Urothelium cell line (cell line): ENCODE measurements at regions not wholly inside any gene's neighbourhood (a gene's known extent, or its start where the extent isn't known, plus 50 kb on each side); places are given as distances from the start of the nearest gene placed in this dataset.

Source experiments
- DNase-seq: peaks from one replicate; pipeline ENCODE4 v3.0.0; 2011; ENCODE audit warnings: low spot score, mixed read lengths
- FAIRE-seq: peaks from 2 replicates; lab custom pipeline; 2011; peaks lifted over from hg19 to GRCh38; lab: Jason Lieb, UNC

DNA sequence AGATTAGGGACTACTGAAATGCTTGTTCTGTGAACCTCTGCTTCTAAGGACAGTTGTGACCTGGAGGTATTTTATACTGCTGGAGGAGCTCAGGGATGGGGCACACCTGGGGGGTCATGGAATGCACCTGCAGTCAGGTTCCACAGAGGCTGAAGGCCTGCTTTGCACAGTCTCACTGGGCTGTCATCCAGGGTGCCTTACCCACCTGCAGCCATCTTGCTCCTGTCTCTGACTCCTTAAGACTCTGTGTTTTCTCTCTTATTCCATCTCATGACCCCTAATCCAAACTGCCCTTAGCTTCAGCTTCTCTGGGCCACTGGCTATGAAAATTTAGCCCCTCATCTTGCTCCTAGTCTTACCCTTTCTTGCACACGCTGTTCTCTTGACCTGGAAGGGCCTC lies 127.0 kb upstream of the SNX19 start:
- FAIRE-seq, result no peak
- DNase-seq, result no peak

GRCh38 chr11:131044851-131045250 lies 128.6 kb upstream of the SNX19 start:
- no peak for DNase-seq
- no peak for FAIRE-seq

GRCh38 chr11:131052367-131052766 lies 136.1 kb upstream of the SNX19 start:
- DNase-seq (no peak), FAIRE-seq (no peak)

GRCh38 chr11:131056036-131056435 lies 139.8 kb upstream of the SNX19 start:
- DNase-seq (no peak), FAIRE-seq (no peak)

DNA sequence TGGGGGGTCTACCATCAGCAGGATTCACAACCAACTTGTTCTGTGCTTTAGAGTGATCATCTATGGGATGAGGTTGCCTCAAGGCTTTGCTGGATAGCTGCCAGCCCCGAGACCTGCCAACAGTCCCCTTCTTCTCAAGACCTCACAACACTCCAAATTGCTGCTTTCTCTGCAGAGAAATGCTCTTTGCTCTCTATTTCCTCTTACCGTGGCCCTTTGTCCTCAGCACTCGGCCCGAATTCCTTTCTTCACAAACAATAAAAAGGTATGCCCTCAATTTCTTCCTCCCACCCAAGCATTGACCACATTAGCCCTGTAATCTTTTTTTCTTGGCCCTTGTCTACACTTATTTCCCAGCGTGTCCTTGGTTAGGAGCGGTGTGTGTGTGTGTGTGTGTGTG lies 147.4 kb upstream of the SNX19 start:
- FAIRE-seq, result no peak
- DNase-seq, result no peak

DNA sequence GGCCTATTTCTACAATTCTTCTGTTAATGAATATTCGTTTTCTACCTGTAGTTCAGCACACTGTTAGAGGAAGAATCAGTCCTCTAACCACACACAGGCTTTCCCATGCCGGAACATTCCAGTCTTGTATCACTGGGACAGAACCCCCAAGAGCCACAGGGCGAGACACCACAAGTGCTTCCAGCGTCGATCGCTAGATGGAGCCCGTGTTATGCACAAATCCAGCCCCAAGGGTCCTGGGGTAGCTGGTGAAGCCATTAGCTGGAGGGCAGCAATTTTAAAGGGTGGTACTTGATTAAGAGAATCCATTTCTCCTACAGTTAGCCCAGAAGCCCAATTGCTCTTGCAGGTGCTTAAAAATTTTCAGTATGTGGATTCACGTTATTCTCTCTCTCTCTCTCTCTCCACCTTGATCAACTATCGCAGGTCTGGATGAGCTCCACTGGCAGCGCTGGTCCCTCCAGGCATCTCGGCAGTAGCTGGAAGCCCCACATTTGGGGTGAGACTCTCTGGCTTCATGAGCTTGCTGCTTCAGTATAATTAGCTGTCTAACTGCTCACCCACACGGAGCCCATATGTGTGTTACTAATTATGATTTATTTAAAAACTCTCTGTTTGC lies 148.2 kb upstream of the SNX19 start:
- FAIRE-seq, result no peak
- peak; percentile 81 for DNase-seq

- FAIRE-seq, result no peak
- no peak for DNase-seq
These were observed 149.4 kb upstream of the SNX19 start for GRCh38 chr11:131065435-131066413.

- no peak for FAIRE-seq
- no peak for DNase-seq
These were observed 150.3 kb upstream of the SNX19 start for GRCh38 chr11:131066551-131066950.

GRCh38 chr11:131070365-131070764 lies 154.1 kb upstream of the SNX19 start:
- FAIRE-seq (no peak), DNase-seq (no peak)

- no peak for FAIRE-seq
- no peak for DNase-seq
These were observed 156.9 kb upstream of the SNX19 start for GRCh38 chr11:131073167-131073566.

DNA sequence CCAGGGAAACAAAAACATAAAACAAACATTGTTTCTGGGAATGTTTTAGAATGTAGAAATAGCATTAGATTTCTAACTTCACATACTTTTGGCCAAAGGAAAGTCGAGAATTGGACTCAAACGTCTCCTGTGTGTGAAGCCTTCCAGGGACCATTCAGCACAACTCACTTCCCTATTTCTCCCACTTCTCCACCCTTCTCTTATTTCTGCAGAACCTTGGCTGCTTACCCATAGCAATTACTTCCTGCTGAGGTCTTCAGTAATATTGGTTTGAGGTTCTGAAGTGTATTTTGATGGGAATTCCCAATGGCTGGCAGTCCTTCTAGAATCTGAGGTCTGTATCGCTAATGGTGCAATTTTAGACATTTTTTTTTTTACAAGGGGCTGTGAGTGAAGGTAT lies 158.3 kb upstream of the SNX19 start:
- FAIRE-seq (no peak), DNase-seq (no peak)

DNA sequence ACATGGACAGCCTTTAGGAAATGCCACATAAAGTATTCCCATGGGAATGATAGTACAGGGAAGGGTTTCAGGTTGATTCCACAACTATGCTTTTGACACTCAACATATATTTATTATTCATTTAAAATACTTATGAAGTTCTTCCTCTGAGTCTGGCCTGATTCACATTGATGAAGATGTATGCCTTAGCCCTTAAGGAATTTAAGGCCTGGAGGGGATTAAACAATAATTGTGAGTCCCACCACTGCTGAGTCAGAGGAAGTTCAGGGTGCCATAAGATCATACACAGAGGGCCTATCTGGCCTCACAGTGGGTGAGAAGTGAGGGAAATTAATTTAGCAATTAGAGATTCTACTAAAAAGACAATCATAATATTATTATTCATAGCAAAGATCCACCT lies 161.1 kb upstream of the SNX19 start:
- no peak for DNase-seq
- FAIRE-seq, result no peak

DNA sequence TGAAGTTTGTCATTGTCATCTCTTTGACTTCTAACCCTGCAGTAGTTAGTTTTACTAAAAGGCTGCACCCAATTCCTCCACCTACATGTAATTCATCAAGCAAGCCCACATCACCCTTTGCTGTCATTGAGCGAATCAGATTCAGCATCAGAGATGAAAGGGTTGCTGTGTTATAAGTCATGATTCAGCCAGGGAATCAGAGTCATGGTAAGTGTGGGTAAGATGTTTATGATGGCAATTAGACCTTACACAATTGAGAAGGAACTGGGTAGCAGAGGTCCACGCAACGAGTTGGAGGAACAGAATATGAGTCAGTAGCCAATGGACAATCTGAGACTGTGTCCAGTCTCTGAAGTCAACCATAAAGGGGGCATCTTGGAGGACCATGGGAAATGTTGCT lies 162.8 kb upstream of the SNX19 start:
- no peak for DNase-seq
- FAIRE-seq, result no peak

- FAIRE-seq (no peak), DNase-seq (no peak)
These were observed 173.5 kb upstream of the SNX19 start for GRCh38 chr11:131089727-131090245.

GRCh38 chr11:131092469-131092868 lies 176.2 kb upstream of the SNX19 start:
- FAIRE-seq, result no peak

DNA sequence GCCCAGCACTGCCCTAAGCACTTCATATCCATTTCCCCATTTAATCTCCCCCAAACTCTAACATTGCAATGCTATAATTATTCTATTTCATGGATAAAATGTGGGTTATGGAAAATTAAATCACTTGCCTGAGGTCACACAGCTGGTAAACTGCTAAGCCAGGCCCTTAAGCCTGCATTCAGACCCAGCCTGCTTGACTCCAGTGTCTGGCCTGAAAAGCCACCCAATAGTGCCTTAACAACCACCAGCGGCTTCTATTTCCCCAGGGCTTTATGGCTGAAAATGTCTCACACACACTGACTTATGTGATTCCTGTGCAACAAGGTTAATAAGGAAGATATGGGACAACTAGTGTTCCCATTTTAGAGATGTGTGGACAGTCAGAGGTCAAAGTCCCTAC lies 178.5 kb upstream of the SNX19 start:
- no peak for DNase-seq
- FAIRE-seq, result no peak

More at GRCh38 chr11:131092469-131092868, 176.2 kb upstream of the SNX19 start:
- no peak for DNase-seq

- FAIRE-seq (no peak), DNase-seq (no peak)
These were observed 179.4 kb upstream of the SNX19 start for GRCh38 chr11:131095511-131096185.

- DNase-seq (peak; percentile 26), FAIRE-seq (no peak)
These were observed 182.7 kb upstream of the SNX19 start for GRCh38 chr11:131099013-131099412.

DNA sequence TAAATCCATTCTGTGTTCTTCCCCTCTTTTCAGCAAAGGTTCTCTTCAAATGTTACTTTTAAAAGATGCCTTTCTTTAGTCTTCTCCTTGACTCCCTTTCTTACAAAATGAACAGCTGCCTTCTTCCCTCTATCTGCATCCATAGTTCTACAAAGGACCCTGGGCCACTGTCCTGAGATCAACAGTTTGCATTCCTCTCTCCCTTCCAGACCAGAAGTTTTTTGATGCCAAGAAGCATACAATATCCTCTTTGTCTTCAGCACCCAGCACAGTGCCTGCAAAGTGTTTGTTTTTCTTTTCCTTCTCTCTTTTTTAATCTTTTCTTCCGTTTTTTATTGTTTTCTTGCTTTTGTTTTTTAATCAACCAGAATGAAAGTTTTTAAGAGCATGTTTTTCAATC lies 183.5 kb upstream of the SNX19 start:
- FAIRE-seq (no peak), DNase-seq (no peak)

DNA sequence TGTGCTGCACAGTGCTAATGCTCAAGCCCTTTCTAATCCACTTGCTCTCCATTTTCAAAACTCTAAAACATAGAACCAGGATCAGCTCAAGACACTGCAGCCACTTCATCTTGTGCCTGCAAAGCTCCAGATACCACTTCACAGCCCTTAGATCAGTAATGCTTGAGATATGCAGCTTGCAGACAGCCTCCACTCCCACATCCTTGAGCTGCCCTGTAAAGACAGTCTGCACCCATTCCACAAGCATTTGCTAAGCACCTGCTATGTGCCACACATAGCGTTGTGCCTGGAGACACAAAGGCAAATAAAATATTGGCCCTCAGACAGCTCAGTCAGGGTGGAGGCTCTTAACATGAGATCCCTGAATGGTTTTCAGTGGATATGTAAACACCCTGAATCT lies 192.5 kb upstream of the SNX19 start:
- FAIRE-seq, result no peak

DNA sequence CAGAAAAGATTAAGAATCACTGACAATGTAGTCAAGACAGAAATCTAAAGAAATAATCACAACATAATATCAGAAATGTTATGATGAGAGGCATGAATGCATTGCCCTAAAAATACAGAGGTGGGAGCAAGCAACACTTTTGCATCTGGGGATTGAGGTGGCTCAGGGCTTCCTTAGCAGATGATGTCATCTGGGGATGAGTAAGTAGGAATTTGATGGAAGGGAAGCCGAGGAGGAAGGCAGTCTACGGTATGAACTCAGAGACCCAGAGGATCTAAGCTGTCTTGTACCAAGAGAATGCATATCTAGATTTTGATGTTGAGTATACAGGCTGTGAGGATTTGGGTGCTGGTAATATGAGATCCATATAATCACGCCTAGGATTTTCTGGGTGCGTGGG lies 193.0 kb upstream of the SNX19 start:
- FAIRE-seq (peak; percentile 9), DNase-seq (peak; percentile 70)

More for the DNA sequence above, 192.5 kb upstream of the SNX19 start:
- peak; percentile 36 for DNase-seq
